ENCODE measurements at regions not wholly inside any gene's neighbourhood (a gene's known extent, or its start where the extent isn't known, plus 50 kb on each side); places are given as distances from the start of the nearest gene placed in this dataset.

DNA sequence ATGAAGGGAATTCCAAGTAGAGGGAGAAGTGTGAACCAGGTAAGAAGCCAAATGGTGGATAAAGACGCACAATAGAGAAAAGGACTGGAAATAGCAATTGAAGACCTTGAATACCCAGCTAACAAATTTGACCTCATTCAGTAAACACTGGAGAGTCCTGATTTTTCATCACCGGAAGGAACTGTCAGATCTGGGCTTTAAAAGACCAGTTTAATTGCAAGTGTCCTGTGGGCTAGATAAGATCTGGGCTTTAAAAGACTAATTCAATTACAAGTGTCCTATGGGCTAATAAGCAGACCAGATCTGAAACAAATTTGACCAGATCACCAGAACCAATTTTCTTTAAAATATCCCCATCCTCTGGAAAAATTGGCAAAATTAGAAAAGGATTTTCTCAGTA is 380.0 kb downstream of the ACTL7B start:
- Histone ChIP-seq H3K36me3 (replicated peaks in 1 of 2; ENCODE audit: control insufficient read depth in 1 of 2, insufficient read depth in 2 of 2, low read length in 2 of 2) (no peaks in the 10 kb centered on the region), H3K79me2 (ENCODE audit: insufficient read depth, low read length) (no peaks in the 10 kb centered on the region), H4K20me1 (ENCODE audit: insufficient read depth, low read length) (no peaks in the 10 kb centered on the region), H3K4me1 (ENCODE audit: insufficient read depth, low read length) (peaks cover 47% of the 10 kb centered on the region), H3K27me3 (ENCODE audit: control insufficient read depth in 1 of 2, insufficient read depth in 2 of 2, low read length in 2 of 2) (peaks cover 0 to 20% of the 10 kb centered on the region in 2 experiments; a peak in 3 of 5 replicates), H3K4me3 (replicated peaks in 1 of 3; ENCODE audit: insufficient read depth in 1 of 3, low read depth in 2 of 3, low read length in 3 of 3) (no peak overlapping the region), H3K27ac (ENCODE audit: extremely low read length, insufficient read depth, low read length) (no peak overlapping the region), H3K9ac (ENCODE audit: insufficient read depth, low read depth, low read length) (no peak overlapping the region), H3K9me3 (ENCODE audit: low read length) (no peaks in the 10 kb centered on the region), H3K4me2 (ENCODE audit: low read depth, low read length) (no peak overlapping the region), H2AFZ (ENCODE audit: low read length) (no peak overlapping the region)
- FAIRE-seq: no peak
- in situ Hi-C loops (cut with HindIII; ENCODE audit: extremely low pct_ligation_motif_present, low pct_unique_long_range_greater_than_20kb): no loop called here
- no peak for ATAC-seq
- DNase-seq (ENCODE audit: low spot score): peak; percentile 23
- intact Hi-C loops (cut with micrococcal nuclease; ENCODE audit: unreplicated experiment): no loop called here
- WGBS (ENCODE audit: low lambda C conversion rate): 15% methylated on average over 2 of the region's 2 CpGs
- POLR2A ChIA-PET: no interaction called here
- no TSS peak for BruUV-seq (replicated peaks)
- CTCF ChIA-PET (ENCODE audit: low intra/inter-chr PET ratio, low total read pairs): no interaction called here
- TF ChIP-seq, protein P1, sequence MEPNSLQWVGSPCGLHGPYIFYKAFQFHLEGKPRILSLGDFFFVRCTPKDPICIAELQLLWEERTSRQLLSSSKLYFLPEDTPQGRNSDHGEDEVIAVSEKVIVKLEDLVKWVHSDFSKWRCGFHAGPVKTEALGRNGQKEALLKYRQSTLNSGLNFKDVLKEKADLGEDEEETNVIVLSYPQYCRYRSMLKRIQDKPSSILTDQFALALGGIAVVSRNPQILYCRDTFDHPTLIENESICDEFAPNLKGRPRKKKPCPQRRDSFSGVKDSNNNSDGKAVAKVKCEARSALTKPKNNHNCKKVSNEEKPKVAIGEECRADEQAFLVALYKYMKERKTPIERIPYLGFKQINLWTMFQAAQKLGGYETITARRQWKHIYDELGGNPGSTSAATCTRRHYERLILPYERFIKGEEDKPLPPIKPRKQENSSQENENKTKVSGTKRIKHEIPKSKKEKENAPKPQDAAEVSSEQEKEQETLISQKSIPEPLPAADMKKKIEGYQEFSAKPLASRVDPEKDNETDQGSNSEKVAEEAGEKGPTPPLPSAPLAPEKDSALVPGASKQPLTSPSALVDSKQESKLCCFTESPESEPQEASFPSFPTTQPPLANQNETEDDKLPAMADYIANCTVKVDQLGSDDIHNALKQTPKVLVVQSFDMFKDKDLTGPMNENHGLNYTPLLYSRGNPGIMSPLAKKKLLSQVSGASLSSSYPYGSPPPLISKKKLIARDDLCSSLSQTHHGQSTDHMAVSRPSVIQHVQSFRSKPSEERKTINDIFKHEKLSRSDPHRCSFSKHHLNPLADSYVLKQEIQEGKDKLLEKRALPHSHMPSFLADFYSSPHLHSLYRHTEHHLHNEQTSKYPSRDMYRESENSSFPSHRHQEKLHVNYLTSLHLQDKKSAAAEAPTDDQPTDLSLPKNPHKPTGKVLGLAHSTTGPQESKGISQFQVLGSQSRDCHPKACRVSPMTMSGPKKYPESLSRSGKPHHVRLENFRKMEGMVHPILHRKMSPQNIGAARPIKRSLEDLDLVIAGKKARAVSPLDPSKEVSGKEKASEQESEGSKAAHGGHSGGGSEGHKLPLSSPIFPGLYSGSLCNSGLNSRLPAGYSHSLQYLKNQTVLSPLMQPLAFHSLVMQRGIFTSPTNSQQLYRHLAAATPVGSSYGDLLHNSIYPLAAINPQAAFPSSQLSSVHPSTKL (CRISPR knock-in tag; IDR thresholded peaks at IDR 0.05): peak; percentile 33; the same call in 1 of the 2 replicates
- TF ChIP-seq, protein P2, sequence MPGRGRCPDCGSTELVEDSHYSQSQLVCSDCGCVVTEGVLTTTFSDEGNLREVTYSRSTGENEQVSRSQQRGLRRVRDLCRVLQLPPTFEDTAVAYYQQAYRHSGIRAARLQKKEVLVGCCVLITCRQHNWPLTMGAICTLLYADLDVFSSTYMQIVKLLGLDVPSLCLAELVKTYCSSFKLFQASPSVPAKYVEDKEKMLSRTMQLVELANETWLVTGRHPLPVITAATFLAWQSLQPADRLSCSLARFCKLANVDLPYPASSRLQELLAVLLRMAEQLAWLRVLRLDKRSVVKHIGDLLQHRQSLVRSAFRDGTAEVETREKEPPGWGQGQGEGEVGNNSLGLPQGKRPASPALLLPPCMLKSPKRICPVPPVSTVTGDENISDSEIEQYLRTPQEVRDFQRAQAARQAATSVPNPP (CRISPR knock-in tag; IDR thresholded peaks at IDR 0.05): no peak
- TF ChIP-seq HHEX (CRISPR knock-in tag; IDR thresholded peaks at IDR 0.05) (no peak), FOXA1 (IDR thresholded peaks at IDR 0.05) (no peak), FOXA1 (CRISPR knock-in tag; IDR thresholded peaks at IDR 0.05) (0 out of 2 replicates have a peak, but pooled peaks have one; percentile 17), FOXA3 (CRISPR knock-in tag; IDR thresholded peaks at IDR 0.05) (0 out of 2 replicates have a peak, but pooled peaks have one; percentile 28), MAFK (conservative IDR thresholded peaks at IDR 0.05 in 1 of 2, IDR thresholded peaks at IDR 0.05 in 1 of 2; ENCODE audit: low read length in 2 of 2) (no peak), NFYB (CRISPR knock-in tag; IDR thresholded peaks at IDR 0.05) (no peak), ZFP36L2 (CRISPR knock-in tag; IDR thresholded peaks at IDR 0.05) (no peak), ZBTB21 (CRISPR knock-in tag; IDR thresholded peaks at IDR 0.05) (no peak), RXRB (CRISPR knock-in tag; IDR thresholded peaks at IDR 0.05; ENCODE audit: borderline replicate concordance) (0 out of 2 replicates have a peak, but pooled peaks have one; percentile 15), GFI1 (CRISPR knock-in tag; IDR thresholded peaks at IDR 0.05; ENCODE audit: borderline replicate concordance) (peak; percentile 53; the same call in 1 of the 2 replicates), PRPF4 (IDR thresholded peaks at IDR 0.05; ENCODE audit: low read depth, low read length, poor library complexity, severe bottlenecking) (no peak), ZNF724P (CRISPR knock-in tag; IDR thresholded peaks at IDR 0.05; ENCODE audit: borderline replicate concordance) (no peak), ETV6 (CRISPR knock-in tag; conservative IDR thresholded peaks at IDR 0.05) (no peak), MTF1 (CRISPR knock-in tag; IDR thresholded peaks at IDR 0.05) (no peak), ETV5 (CRISPR knock-in tag; IDR thresholded peaks at IDR 0.05; ENCODE audit: borderline replicate concordance) (peak; percentile 71; the same call in 1 of the 2 replicates)
- TF ChIP-seq, protein P3, sequence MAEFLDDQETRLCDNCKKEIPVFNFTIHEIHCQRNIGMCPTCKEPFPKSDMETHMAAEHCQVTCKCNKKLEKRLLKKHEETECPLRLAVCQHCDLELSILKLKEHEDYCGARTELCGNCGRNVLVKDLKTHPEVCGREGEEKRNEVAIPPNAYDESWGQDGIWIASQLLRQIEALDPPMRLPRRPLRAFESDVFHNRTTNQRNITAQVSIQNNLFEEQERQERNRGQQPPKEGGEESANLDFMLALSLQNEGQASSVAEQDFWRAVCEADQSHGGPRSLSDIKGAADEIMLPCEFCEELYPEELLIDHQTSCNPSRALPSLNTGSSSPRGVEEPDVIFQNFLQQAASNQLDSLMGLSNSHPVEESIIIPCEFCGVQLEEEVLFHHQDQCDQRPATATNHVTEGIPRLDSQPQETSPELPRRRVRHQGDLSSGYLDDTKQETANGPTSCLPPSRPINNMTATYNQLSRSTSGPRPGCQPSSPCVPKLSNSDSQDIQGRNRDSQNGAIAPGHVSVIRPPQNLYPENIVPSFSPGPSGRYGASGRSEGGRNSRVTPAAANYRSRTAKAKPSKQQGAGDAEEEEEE (CRISPR knock-in tag; IDR thresholded peaks at IDR 0.05; ENCODE audit: borderline replicate concordance): no peak
- TF ChIP-seq, protein P4, sequence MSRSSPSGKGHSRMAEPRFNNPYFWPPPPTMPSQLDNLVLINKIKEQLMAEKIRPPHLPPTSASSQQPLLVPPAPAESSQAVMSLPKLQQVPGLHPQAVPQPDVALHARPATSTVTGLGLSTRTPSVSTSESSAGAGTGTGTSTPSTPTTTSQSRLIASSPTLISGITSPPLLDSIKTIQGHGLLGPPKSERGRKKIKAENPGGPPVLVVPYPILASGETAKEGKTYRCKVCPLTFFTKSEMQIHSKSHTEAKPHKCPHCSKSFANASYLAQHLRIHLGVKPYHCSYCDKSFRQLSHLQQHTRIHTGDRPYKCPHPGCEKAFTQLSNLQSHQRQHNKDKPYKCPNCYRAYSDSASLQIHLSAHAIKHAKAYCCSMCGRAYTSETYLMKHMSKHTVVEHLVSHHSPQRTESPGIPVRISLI (CRISPR knock-in tag; IDR thresholded peaks at IDR 0.05; ENCODE audit: borderline replicate concordance): no peak

All from HepG2 (cell line).